GM19452 (cell line): ENCODE measurements at regions not wholly inside any gene's neighbourhood (a gene's known extent, or its start where the extent isn't known, plus 50 kb on each side); places are given as distances from the start of the nearest gene placed in this dataset.

Source experiments
- ATAC-seq: cut with Tn5 transposase; IDR thresholded peaks from one replicate; pipeline ENCODE4 v1.9.1; 2021; ENCODE audit not compliant: unreplicated experiment

DNA sequence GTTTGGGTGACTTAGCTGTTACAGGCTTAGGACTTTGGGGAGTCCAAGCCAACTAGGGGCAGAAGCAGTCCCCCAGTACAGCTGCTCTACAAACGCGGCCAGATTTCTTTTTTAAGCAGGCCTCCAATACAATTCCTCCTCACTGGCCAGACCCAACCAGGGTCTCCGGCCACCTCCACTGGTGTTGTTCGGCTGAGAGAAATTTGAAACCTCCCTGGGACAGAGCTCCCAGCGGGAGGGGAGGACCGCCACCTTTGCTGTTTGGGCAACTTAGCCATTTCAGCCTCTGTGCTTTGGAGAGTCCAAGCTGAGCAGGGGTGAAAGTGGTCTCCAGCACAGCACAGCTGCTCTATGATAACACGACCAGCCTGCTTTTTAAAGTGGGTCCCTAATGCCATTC, 59.4 kb upstream of the KHDRBS2 start:
- no peak for ATAC-seq

DNA sequence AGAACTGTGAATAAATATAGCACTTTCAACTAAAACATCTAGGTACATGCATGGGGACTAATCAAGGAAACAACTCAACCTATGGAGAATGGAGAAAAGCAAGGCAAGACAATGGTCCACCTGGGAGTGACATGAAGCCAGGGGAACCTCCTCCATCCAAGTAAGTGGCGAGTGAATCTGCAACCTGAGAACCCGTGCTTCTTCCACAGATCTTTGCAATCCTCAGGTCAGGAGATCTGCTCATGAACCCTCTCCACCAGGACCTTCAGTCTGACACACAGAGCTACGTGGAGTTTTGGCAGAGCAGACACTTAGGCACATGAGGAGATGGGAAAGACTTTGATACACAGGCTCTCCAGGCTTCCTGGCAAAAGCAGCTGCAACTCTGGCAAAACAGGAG, 58.8 kb upstream of the KHDRBS2 start:
- no peak for ATAC-seq

DNA sequence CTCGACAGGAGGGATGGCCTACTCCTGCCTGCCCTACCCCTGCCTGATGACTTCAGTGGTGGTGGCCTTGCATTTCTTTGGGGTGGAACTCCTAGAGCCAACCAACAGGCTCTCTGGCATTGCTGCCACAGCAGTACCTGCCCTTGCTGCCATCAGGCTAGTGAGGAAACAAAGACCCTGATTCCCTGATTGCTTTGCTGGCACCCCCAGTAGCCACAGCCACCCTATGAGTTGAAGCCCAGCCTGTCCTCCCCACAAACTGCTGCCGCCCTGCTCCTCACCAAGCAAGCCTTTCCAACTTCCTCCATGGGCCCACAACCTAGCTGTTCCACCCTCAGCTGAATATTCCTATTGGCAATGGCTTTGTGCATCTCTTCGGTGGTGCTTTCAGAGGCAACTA, 52.5 kb upstream of the KHDRBS2 start:
- no peak for ATAC-seq
